Renal pelvis (tissue), 1 donor: ENCODE measurements at regions not wholly inside any gene's neighbourhood (a gene's known extent, or its start where the extent isn't known, plus 50 kb on each side); places are given as distances from the start of the nearest gene placed in this dataset.

ENCODE experiments used
- DNase-seq: peaks from one replicate; pipeline ENCODE4 v3.0.0-alpha.2; 2013

- DNase-seq = no peak
Observed at GRCh38 chr19:32173836-32174235, 171.6 kb upstream of the ZNF507 start.

- no peak for DNase-seq
Observed at GRCh38 chr19:32174386-32175113, 170.9 kb upstream of the ZNF507 start.

- DNase-seq = no peak
Observed at GRCh38 chr19:32176591-32176990, 168.8 kb upstream of the ZNF507 start.

GRCh38 chr19:32177686-32178085 lies 167.7 kb upstream of the ZNF507 start:
- no peak for DNase-seq

GRCh38 chr19:32178401-32178800 lies 167.0 kb upstream of the ZNF507 start:
- DNase-seq = no peak

- DNase-seq = no peak
Observed at GRCh38 chr19:32178956-32179355, 166.5 kb upstream of the ZNF507 start.

GRCh38 chr19:32181216-32181920 lies 164.0 kb upstream of the ZNF507 start:
- DNase-seq = no peak

GRCh38 chr19:32186542-32187330 lies 158.7 kb upstream of the ZNF507 start:
- DNase-seq = no peak

GRCh38 chr19:32188921-32189320 lies 156.5 kb upstream of the ZNF507 start:
- DNase-seq = no peak

GRCh38 chr19:32189956-32190706 lies 155.3 kb upstream of the ZNF507 start:
- no peak for DNase-seq

GRCh38 chr19:32191921-32192320 lies 153.5 kb upstream of the ZNF507 start:
- DNase-seq = no peak

- DNase-seq = no peak
Observed at GRCh38 chr19:32195706-32196610, 149.5 kb upstream of the ZNF507 start.

- no peak for DNase-seq
Observed at GRCh38 chr19:32196690-32197420, 148.6 kb upstream of the ZNF507 start.

GRCh38 chr19:32197896-32198882 lies 147.2 kb upstream of the ZNF507 start:
- no peak for DNase-seq

GRCh38 chr19:32199501-32200040 lies 145.8 kb upstream of the ZNF507 start:
- DNase-seq = no peak

GRCh38 chr19:32200312-32201038 lies 144.9 kb upstream of the ZNF507 start:
- DNase-seq = no peak

- no peak for DNase-seq
Observed at GRCh38 chr19:32201211-32201610, 144.2 kb upstream of the ZNF507 start.

GRCh38 chr19:32201636-32202051 lies 143.8 kb upstream of the ZNF507 start:
- no peak for DNase-seq
